ENCODE measurements at regions not wholly inside any gene's neighbourhood (a gene's known extent, or its start where the extent isn't known, plus 50 kb on each side); places are given as distances from the start of the nearest gene placed in this dataset.
"Not testable (repeated sequence)": the region's sequence is repeated elsewhere in the genome, so short reads cannot be mapped to it uniquely, and the experiment has no call there.

DNA sequence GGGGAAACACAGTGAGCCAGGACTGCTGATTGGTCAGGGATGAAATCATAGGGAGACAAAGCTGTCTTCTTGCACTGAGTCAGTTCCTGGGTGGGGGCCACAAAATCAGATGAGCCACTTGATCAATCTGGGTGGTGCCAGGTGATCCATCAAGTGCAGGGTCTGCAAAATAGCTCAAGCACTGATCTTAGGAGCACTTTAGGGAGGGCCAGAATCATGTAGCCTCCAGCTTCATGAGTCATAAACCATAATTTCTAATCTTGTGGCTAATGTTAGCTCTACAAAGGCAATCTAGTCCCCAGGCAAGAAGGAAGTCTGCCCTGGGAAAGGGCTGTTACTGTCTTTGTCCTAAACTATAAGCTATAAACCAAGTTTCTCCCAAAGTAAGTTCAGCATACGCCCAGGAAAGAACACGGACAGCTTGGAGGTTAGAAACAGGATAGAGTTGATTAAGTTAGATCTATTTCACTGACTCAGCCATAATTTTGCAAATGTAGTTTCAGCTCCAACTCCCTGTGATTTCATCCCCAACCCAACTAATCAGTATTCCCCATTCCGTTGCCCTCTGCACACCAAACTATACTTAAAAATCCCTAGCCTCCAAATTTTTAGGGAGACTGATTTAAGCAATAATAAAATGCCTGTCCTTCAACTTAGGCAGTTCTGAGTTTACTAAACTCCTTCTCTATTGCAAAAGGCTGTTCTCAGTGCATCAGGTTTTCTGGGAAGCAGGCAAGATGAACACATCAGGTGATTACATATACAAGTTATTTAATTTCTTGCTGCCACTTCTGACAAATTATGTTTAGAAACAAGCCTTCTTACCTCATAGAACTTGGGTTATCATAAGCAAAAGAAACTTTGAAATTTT, 226.9 kb upstream of the SPOPL start:
- DNase-seq, result no peak

DNA sequence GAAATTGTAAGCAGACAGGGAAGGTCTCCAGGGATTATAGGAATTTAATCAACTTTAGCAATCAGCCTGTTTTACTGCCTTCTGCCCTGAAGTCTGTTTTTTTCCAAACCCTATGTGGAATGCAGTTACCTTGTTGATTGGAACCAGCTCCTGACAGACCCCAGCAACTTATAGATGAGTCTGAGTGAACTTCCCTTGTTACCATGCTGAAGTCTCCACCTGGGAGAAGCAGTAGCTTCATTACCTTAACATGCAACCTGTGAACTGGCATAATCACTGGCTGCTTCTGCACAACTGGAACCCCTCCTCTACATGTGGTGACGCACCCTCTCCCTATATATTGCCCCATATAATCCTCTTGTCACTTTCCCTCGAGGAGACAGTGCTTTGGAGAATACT, 226.3 kb upstream of the SPOPL start:
- no peak for DNase-seq

- DNase-seq, result peak; percentile 51
Observed at GRCh38 chr2:138275881-138276280, 225.7 kb upstream of the SPOPL start.

DNA sequence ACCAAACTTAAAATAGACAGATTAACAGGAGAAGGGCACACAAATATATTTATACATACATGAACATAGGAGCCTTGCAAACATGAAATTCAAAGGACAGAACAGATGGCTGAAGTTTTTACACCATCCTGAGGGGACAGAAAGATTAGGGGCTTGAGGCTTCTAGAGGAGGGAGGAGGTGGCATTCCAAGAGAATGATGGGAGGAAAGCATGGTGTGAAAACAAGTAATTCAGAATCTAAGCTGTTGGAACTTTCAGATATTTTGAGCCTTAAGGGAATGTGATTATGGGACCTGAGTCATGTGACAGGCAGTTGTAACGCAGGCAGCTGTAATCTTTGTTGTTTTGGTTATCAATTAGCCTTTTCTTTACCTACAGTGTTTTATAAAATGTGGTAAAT, 225.2 kb upstream of the SPOPL start:
- no peak for DNase-seq

DNA sequence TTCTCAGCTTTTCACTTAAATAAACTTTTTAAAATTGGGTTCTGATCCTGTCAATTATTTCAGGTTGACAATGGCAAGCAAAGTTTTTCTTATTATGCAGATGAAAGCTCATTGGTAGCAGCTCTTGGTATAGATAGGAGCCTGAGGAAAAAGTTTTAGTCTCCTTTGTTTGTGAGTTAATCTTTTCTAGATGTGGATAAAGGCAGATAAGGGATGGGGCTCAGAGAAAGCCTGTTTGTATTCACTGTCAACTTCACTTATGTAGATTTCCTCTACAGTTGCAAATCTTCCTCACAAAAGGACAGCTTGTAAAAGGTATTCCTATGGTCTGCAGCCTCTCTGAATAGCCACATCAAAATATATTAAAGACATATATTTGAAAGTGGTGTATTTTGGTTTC, 224.5 kb upstream of the SPOPL start:
- no peak for DNase-seq

GRCh38 chr2:138279871-138280270, 221.7 kb upstream of the SPOPL start:
- DNase-seq, result no peak

DNA sequence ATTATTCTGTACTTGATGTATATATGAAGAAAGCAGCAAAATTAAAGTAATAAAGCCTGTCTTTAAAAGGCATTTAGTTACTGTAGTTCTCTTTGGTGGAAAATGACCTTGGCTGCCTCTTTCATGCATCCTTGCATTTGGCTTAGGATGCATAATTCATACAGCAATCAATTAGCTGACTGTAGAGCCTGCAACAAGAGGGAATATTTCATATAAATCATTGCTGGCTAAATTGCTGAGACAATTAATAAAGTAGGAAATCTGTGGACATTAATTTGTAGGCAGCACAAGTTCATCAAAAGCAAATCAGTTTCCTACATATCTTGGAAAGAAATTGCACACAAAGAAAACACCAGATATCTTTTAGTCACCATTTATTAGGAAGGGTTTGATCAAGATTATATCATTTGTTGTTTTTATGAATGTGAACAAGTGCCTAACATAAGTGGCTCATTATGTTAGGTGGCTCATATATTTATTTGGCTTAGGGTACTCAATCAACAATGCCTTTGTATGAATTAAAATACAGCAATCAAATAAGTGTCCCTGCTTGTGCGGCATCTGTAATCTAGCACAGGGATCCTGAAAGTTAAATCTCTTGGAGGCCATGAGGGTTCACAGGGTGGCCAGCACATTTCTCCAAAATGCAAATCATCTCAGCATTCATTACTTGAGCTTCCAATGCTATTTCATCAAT, 220.4 kb upstream of the SPOPL start:
- DNase-seq, result peak; percentile 12

DNA sequence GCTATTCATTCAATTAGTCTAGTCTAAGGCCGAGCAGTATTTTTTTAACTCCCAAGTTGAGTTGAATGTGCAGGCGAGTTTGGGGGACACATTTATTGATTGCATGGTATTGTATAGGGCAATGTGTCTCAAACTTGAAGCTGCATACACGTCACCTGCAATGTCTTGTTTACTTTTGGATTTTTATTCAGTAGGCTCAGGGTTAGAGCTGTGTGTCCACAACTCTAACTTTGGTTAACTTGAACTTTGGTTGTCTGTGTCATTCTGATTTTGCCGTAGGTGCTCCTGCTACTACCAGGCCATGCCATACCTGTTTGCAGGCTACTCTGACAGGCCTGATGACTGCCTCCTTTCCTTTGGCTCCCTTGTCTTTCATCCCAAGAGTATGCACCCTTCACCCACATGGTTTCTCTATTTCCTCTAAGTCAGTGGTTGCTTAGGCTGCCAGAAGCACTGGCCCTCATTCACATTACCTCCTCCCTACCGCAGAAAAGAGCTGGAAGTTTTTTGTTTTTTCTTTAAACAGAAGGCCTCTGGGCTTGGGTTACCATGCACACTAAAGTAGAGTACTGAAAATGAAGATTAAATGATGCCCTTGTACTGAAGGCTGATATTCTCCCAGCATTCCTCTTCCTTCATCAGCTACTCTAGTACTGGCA, 219.4 kb upstream of the SPOPL start:
- no peak for DNase-seq

- no peak for DNase-seq
Observed at GRCh38 chr2:138291805-138292204, 209.8 kb upstream of the SPOPL start.

DNA sequence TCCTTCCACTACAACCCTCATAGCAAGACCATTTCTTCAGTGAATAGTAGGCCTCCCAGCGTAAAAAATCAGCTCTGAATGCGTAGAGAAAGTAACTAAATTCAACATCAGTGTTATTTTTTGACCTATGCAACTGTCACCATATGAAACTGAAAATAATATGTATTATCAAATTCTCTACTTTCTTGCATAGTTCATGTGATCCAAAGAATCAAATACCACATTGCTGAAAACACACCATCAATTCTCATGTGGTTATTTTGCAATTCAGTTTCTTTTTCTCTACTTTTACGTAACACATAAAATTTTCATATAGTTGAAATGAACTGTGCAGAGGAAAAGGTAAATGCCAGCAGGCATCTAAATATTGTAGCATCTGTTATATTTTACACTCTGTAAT, 208.5 kb upstream of the SPOPL start:
- no peak for DNase-seq

DNA sequence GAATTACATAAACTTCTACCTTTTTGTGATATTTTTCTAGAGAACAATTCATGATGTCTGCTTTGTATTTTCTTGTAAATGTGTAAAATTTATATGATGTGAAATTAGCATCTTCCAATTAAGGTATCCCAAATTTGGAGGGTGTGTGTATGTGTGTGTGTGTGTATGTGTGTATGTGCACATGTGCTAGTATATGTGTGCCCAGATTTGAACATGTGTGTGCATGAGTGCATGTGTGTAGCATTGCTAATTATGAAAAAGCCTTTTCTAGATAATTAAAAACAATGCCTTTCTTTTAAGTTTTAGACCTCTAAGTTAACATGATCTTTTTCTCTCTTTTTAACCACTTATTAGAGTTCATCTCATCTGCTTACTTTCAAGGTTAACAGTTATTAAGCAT, 208.0 kb upstream of the SPOPL start:
- DNase-seq, result no peak

DNA sequence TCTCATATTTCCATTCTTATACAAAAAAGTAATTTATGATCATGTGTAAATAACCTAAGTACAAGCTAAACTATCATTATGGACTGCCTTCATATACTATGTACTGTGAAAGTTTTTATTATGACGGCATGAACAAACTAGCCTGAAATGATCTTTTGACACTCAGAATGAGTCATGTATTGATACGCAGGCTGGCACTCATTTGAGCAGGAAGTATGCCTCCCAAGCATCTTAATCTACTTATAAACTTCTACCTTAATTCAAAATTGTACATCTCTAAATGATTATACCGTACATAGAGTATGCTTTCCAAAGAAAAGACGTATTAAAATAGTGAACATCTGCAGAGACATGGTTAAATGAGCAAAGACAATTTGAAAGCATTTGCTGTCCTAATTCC, 207.1 kb upstream of the SPOPL start:
- no peak for DNase-seq

DNA sequence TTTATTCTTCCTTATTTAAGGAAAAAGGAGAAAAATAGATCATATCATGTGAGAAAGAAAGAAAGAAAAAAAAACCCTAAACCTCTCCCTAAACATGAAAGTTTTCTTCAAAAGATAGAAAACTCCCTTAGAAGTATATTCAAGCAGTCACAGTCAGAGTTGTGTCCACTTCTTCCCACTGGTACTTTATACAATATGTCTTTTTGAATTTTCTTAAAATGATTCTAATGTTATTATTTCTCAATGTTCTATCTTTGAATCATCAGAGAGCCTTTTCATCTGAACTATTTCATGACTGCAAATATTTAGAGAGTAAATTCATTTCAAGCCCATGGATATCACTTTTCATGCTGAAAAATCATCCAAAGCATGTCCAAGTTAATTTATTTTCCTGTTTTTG, 205.2 kb upstream of the SPOPL start:
- no peak for DNase-seq

DNA sequence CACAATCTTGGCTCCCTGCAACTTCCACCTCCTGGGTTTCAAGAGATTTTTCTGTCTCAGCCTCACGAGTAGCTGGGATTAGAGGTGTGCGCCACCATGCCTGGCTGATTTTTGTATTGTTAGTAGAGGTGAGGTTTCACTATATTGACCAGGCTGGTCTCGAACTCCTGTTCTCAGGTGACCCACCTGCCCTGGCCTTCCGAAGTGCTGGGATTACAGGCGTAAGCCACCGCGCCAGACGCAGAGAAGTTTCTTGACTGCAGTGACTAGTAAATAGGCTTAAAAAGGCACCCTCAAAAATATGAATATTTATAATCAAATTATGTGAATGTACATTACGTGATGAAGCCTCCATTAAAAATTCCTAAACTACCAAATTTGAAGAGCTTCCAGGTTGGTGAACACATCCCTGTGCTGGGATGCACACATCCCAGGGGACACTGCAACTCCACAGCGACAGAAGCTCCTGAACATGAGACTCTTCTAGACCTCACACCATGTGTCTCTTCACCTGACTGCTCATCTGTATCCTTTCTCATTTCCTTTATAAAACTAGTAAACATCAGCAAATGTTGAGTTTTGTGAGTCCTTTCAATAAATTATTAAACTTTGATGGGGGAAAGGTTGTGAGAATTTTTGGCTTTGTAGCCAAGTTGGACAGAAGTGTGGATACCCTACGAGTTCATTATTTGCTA, 203.3 kb upstream of the SPOPL start:
- no peak for DNase-seq

- DNase-seq, result no peak
Observed at GRCh38 chr2:138298900-138299299, 202.7 kb upstream of the SPOPL start.

- DNase-seq, result no peak
Observed at GRCh38 chr2:138306626-138307025, 194.9 kb upstream of the SPOPL start.

DNA sequence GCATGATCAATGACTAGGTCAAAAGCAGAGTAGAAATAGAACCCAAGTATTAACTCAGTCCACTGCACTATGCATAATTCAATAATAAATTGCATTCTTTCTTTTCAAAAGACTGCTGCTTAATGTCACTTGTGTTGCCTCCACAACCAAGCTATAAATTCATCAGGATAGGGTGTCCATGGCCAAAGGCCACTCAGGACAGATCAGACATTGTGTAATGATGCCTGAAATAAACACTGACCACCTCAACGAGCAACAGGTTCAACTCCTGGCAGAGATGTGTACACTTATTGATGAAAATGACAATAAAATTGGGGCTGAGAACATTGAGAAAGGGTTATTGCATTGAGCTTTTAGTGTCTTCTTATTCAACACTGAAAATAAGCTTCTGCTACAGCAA, 194.5 kb upstream of the SPOPL start:
- no peak for DNase-seq

DNA sequence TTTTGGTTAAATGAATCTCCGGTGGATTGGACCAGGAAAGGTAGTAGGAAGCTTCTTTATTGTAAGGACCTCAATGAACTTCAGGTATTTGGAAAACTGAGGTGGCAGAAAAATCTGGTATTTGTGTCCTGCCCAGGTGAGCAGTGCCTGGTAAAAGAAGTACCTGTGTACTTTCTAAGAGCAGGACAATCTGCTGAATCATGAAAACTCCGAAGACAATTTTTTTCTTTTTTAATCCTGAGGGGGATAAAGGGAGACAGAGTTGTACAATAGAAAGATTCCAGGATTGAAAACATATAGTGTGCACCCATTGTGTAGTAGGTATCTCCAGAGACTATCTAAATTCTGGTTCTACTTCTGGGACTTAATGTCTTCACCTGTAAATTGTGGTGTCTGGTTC, 191.8 kb upstream of the SPOPL start:
- DNase-seq, result no peak

DNA sequence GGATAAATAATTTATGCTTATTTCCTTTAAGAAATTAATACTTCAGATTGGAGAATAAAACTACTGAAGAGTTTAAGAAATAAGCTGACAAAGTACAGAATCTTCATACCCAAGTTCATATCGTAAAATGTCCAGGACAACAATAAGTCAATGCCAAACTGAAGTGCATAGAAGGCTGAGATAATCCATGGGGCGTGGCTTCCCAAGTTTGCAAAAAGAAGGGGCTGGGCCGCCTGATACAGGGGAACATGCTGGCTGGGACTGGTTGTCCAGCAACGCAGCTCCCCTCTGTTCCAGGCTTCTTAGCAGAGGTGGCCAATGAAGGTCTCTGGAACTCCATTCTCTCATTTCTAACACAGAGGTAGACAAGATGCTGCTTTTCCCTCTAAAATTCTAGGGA, 189.5 kb upstream of the SPOPL start:
- no peak for DNase-seq

DNA sequence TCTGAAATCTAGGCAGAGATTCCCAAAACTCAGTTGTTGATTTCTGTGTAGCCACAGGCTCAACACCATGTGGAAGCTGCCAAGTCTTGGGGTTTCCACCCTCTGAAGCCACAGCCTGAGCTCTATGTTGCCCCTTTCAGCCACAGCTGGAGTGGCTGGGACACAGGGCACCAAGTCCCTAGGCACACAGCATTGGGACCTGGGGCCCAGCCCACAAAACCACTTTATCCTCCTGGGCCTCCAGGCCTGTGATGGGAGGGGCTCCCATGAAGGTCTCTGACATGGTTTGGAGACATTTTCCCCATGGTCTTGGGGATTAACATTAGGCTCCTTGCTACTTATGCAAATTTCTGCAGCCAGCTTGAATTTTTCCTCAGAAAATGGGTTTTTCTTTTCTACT, 186.0 kb upstream of the SPOPL start:
- not testable (repeated sequence) for DNase-seq

DNA sequence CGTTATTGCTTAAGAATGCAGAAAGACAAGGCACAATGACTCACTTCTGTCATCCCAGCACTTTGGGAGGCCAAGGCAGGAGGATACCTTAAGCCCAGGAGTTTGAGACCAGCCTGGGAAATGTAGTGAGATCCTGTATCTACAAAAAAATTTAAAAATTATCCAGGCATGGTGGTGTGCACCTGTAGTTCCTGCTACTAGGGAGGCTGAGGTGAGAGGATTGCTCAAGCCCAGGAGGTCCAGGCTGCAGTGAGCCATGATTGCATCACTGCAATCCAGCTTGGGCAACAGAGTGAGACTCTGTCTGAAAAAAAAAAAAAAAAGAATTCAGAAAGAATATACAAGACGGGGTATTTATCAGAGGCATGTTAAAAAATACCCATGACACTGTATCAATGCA, 182.0 kb upstream of the SPOPL start:
- no peak for DNase-seq

- DNase-seq, result peak; percentile 53
Observed at GRCh38 chr2:138321458-138321857, 180.1 kb upstream of the SPOPL start.

GRCh38 chr2:138323382-138324067, 178.0 kb upstream of the SPOPL start:
- DNase-seq, result no peak

Measured in NCI-H748 treated with DMSO at 0.1 percent for 48 hours (cell line).